Activated CD8-positive, alpha-beta T cell treated with anti-CD3 and anti-CD28 coated beads, Interleukin-2, amount 10 ng/mL, durations not matched to agents 7 days and 5 days (primary cell): ENCODE measurements at regions not wholly inside any gene's neighbourhood (a gene's known extent, or its start where the extent isn't known, plus 50 kb on each side); places are given as distances from the start of the nearest gene placed in this dataset.

ENCODE experiments used
- ATAC-seq: fragments of 150-1000 bp; cut with Tn5 transposase; one replicate; pipeline ENCODE4 v1.10.0; 2021; ENCODE audit warnings: moderate library complexity
- CTCF ChIA-PET: fragments of 350-600 bp; sonication (Branson Sonifier 250); formaldehyde crosslinking; loops from one replicate; lab custom pipeline; 2021; ENCODE audit warnings: antibody characterized with exemption; lab: Charles Lee
- POLR2A ChIA-PET: fragments of 350-600 bp; sonication (Branson Sonifier 250); formaldehyde crosslinking; loops from one replicate; lab custom pipeline; 2021; ENCODE audit warnings: antibody characterized with exemption; lab: Charles Lee
- DNase-seq: peaks from one replicate; pipeline ENCODE4 v3.0.0-alpha.2; 2020
- H3K27ac Mint-ChIP-seq: one replicate; pipeline ENCODE4 v1.8.0; 2021; ENCODE audit warnings: mild to moderate bottlenecking, mixed read lengths
- H3K27me3 Mint-ChIP-seq: one replicate; pipeline ENCODE4 v1.8.0; 2021; ENCODE audit warnings: low read depth, mixed read lengths
- H3K36me3 Mint-ChIP-seq: one replicate; pipeline ENCODE4 v1.8.0; 2021; ENCODE audit warnings: low read depth, mixed read lengths
- H3K4me1 Mint-ChIP-seq: one replicate; pipeline ENCODE4 v1.8.0; 2021; ENCODE audit warnings: low read depth, mixed read lengths
- H3K4me3 Mint-ChIP-seq: one replicate; pipeline ENCODE4 v1.8.0; 2021; ENCODE audit warnings: mild to moderate bottlenecking, mixed read lengths
- H3K9me3 Mint-ChIP-seq: one replicate; pipeline ENCODE4 v1.8.0; 2022; ENCODE audit warnings: mixed read lengths; ENCODE audit not compliant: insufficient read depth

GRCh38 chr2:150850641-150851040 lies 363.2 kb upstream of the RND3 start:
- CTCF ChIA-PET, result no interaction called here
- H3K27me3 Mint-ChIP-seq, result no peaks in the 10 kb centered on the region
- DNase-seq, result no peak

GRCh38 chr2:150847578-150847977 lies 360.1 kb upstream of the RND3 start:
- H3K27ac Mint-ChIP-seq, result no peak overlapping the region
- POLR2A ChIA-PET, result no interaction called here
- H3K27me3 Mint-ChIP-seq, result no peaks in the 10 kb centered on the region
- no peaks in the 10 kb centered on the region for H3K36me3 Mint-ChIP-seq
- DNase-seq (no peak), ATAC-seq (no peak)
- no peaks in the 10 kb centered on the region for H3K4me1 Mint-ChIP-seq
- CTCF ChIA-PET, result no interaction called here
- no peaks in the 10 kb centered on the region for H3K9me3 Mint-ChIP-seq
- no peak overlapping the region for H3K4me3 Mint-ChIP-seq

More at GRCh38 chr2:150850641-150851040, 363.2 kb upstream of the RND3 start:
- H3K9me3 Mint-ChIP-seq, result no peaks in the 10 kb centered on the region
- POLR2A ChIA-PET, result no interaction called here
- no peak overlapping the region for H3K27ac Mint-ChIP-seq
- no peaks in the 10 kb centered on the region for H3K36me3 Mint-ChIP-seq
- H3K4me3 Mint-ChIP-seq, result no peak overlapping the region
- H3K4me1 Mint-ChIP-seq, result no peaks in the 10 kb centered on the region
- no peak for ATAC-seq

DNA sequence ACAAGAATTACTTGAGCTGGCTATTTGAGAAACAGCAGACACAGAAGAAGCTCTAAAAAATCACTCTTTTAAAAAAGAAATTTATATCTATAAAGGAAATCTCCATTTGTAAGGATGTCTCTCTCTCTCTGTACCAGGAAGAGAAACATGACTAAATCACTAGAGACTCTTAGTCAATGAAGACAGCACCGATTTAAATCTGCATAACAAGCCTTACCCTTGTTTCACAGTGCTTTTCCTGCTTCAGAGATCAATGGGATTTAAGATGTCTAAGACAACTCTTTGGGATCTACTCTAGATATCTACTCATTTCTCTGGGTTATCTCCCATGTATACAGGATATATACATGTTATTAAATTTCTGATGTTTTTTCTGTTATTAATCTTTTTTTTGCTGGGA lies 359.2 kb upstream of the RND3 start:
- Mint-ChIP-seq H3K4me3 (no peak overlapping the region), H3K27me3 (no peaks in the 10 kb centered on the region), H3K4me1 (no peaks in the 10 kb centered on the region), H3K9me3 (no peaks in the 10 kb centered on the region), H3K27ac (no peak overlapping the region), H3K36me3 (no peaks in the 10 kb centered on the region)
- ChIA-PET POLR2A (no interaction called here), CTCF (no interaction called here)
- no peak for ATAC-seq
- DNase-seq, result no peak

- no peaks in the 10 kb centered on the region for H3K36me3 Mint-ChIP-seq
- H3K4me3 Mint-ChIP-seq, result no peak overlapping the region
- no peak overlapping the region for H3K27ac Mint-ChIP-seq
- CTCF ChIA-PET, result no interaction called here
- ATAC-seq, result no peak
- no peaks in the 10 kb centered on the region for H3K9me3 Mint-ChIP-seq
- POLR2A ChIA-PET, result no interaction called here
- H3K4me1 Mint-ChIP-seq, result no peaks in the 10 kb centered on the region
- H3K27me3 Mint-ChIP-seq, result no peaks in the 10 kb centered on the region
- no peak for DNase-seq
Observed at GRCh38 chr2:150832686-150833085, 345.2 kb upstream of the RND3 start.

DNA sequence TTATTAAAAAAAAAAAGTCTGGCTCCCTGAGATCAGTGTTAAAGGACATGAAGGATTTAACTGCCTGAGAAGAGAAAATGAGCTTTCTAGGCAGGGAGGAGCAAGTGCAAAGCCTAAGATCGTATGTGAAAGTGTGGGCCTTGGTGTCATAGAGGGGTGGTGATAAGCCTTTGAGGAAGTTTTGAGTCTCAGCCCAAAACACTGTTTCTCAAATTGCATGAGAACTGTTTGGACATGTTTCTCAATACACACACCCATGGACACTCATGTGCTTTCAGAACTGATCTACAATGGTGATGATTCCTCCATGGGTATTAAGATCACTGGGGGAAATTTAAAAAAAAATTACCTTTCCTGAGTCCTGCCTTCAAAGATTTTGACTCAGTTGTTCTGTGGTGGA lies 336.7 kb upstream of the RND3 start:
- ChIA-PET CTCF (no interaction called here), POLR2A (no interaction called here)
- H3K4me3 Mint-ChIP-seq, result no peak overlapping the region
- H3K4me1 Mint-ChIP-seq, result no peaks in the 10 kb centered on the region
- no peak for ATAC-seq
- no peak overlapping the region for H3K27ac Mint-ChIP-seq
- no peaks in the 10 kb centered on the region for H3K27me3 Mint-ChIP-seq
- no peaks in the 10 kb centered on the region for H3K9me3 Mint-ChIP-seq
- H3K36me3 Mint-ChIP-seq, result no peaks in the 10 kb centered on the region
- no peak for DNase-seq

DNA sequence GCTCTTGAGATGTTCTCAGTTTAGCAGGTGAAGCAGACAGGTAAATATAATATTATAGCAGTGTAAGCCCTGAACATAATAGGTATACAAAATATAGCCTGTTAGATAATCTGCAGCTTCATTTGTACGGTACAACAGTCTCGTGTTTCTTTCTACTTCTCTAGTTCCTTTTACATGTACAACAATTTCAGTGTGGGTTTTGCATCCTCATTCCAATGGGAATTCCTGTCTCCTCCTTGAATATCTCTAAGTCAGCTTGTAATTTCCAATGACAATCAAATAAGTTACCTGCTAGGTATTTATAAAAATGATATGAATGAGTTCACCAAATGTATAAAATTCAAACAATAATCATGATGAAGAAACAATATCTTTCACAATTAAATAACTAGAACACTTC lies 330.0 kb upstream of the RND3 start:
- Mint-ChIP-seq H3K4me1 (no peaks in the 10 kb centered on the region), H3K9me3 (no peaks in the 10 kb centered on the region), H3K27ac (no peak overlapping the region), H3K36me3 (no peaks in the 10 kb centered on the region), H3K27me3 (no peaks in the 10 kb centered on the region), H3K4me3 (no peak overlapping the region)
- no peak for DNase-seq
- ChIA-PET CTCF (no interaction called here), POLR2A (no interaction called here)
- ATAC-seq, result no peak

- H3K27me3 Mint-ChIP-seq, result no peaks in the 10 kb centered on the region
- no peak overlapping the region for H3K27ac Mint-ChIP-seq
- ChIA-PET POLR2A (no interaction called here), CTCF (no interaction called here)
- H3K4me1 Mint-ChIP-seq, result no peaks in the 10 kb centered on the region
- H3K36me3 Mint-ChIP-seq, result no peaks in the 10 kb centered on the region
- no peak for DNase-seq
- no peak overlapping the region for H3K4me3 Mint-ChIP-seq
- no peak for ATAC-seq
- no peaks in the 10 kb centered on the region for H3K9me3 Mint-ChIP-seq
Observed at GRCh38 chr2:150812664-150813367, 325.3 kb upstream of the RND3 start.

DNA sequence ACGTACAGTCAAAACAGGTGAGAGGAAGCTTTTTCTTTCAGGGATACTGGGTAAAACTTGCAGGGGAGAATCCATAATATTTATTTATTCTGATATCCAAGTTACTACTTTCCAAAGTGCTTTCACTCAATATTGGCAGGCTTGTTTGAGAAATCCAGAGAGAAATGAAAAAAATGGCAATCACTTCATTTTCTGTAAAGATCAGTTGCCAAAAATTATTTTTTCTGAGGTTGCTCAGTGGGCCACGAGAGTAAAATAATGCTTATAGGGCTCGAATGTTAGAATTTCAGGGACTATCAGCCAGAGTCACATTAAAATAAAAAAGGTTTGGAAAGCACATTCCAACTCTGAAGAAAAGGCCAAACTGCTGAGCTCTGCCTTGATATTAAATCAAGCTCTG lies 324.6 kb upstream of the RND3 start:
- DNase-seq (no peak), ATAC-seq (no peak)
- ChIA-PET POLR2A (no interaction called here), CTCF (no interaction called here)
- Mint-ChIP-seq H3K36me3 (no peaks in the 10 kb centered on the region), H3K27me3 (no peaks in the 10 kb centered on the region), H3K27ac (no peak overlapping the region), H3K9me3 (no peaks in the 10 kb centered on the region), H3K4me1 (no peaks in the 10 kb centered on the region), H3K4me3 (no peak overlapping the region)

GRCh38 chr2:150811259-150811855 lies 323.9 kb upstream of the RND3 start:
- no peaks in the 10 kb centered on the region for H3K36me3 Mint-ChIP-seq
- H3K27ac Mint-ChIP-seq, result no peak overlapping the region
- no peak for DNase-seq
- H3K27me3 Mint-ChIP-seq, result no peaks in the 10 kb centered on the region
- H3K4me1 Mint-ChIP-seq, result no peaks in the 10 kb centered on the region
- CTCF ChIA-PET, result no interaction called here
- POLR2A ChIA-PET, result no interaction called here
- H3K4me3 Mint-ChIP-seq, result no peak overlapping the region
- H3K9me3 Mint-ChIP-seq, result no peaks in the 10 kb centered on the region
- ATAC-seq, result no peak

DNA sequence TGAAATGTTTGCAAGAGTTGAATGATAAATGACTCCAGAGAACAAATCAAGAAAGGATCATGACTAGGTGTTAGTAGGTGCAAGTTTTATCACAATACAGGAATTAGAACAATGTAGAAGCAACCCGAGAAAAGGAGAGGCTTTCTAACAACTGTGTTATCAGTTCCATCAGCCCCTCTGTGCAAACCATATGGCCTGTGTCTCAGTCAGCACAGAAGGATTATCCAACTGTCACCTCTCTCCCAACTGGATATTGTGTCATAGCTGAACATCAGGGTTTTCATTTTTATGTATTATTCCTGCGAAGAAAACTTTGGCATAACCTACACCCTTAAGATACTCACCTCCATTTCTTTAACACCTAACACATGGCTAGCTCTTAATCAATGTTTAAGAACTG lies 321.6 kb upstream of the RND3 start:
- H3K27me3 Mint-ChIP-seq, result no peaks in the 10 kb centered on the region
- H3K4me1 Mint-ChIP-seq, result no peaks in the 10 kb centered on the region
- H3K9me3 Mint-ChIP-seq, result no peaks in the 10 kb centered on the region
- CTCF ChIA-PET, result no interaction called here
- ATAC-seq, result no peak
- H3K27ac Mint-ChIP-seq, result no peak overlapping the region
- no peaks in the 10 kb centered on the region for H3K36me3 Mint-ChIP-seq
- no peak overlapping the region for H3K4me3 Mint-ChIP-seq
- POLR2A ChIA-PET, result no interaction called here
- DNase-seq, result no peak

- Mint-ChIP-seq H3K27ac (no peak overlapping the region), H3K9me3 (no peaks in the 10 kb centered on the region), H3K27me3 (no peaks in the 10 kb centered on the region), H3K4me3 (no peak overlapping the region), H3K36me3 (no peaks in the 10 kb centered on the region), H3K4me1 (no peaks in the 10 kb centered on the region)
- DNase-seq (no peak), ATAC-seq (no peak)
- ChIA-PET POLR2A (no interaction called here), CTCF (no interaction called here)
Observed at GRCh38 chr2:150806336-150806735, 318.9 kb upstream of the RND3 start.

DNA sequence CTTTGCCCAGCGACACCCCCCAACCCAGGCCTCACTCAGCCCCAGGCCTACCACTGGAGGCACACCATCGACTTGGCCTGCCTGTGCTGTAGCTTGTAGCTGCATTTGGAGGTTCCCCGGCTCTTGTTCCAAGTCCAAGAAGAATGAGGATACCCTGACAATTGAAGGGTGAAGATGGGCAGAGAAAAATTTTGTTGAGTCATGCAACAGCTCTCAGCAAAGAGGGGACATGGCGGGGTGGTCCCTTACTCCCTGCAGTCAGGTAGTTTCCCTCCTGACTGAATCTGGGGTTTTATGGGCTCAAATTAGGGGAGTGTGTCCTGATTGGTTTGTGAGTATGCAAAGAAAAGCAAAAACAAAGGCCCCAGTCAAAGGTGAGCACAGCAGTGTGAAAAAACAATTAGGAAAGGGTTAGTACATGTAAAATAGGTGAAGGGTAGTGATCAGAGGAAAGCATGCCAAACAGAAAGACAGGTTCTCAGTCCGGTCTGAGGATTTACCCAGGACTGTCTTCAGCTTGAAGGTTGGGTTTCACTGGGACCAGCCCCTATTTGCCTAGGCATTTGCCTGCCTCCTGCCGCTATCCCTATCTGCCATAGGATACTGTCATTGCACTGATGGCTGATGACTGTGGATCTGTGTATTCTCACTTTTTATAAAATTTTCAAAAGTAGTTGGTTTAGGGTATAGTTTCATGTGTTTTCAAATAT lies 316.4 kb upstream of the RND3 start:
- H3K4me1 Mint-ChIP-seq, result no peaks in the 10 kb centered on the region
- ChIA-PET POLR2A (no interaction called here), CTCF (no interaction called here)
- H3K9me3 Mint-ChIP-seq, result no peaks in the 10 kb centered on the region
- DNase-seq, result no peak
- H3K27me3 Mint-ChIP-seq, result no peaks in the 10 kb centered on the region
- H3K4me3 Mint-ChIP-seq, result no peak overlapping the region
- ATAC-seq, result no peak
- H3K36me3 Mint-ChIP-seq, result no peaks in the 10 kb centered on the region
- no peak overlapping the region for H3K27ac Mint-ChIP-seq
